ENCODE measurements at regions not wholly inside any gene's neighbourhood (a gene's known extent, or its start where the extent isn't known, plus 50 kb on each side); places are given as distances from the start of the nearest gene placed in this dataset.
"Not testable (repeated sequence)": the region's sequence is repeated elsewhere in the genome, so short reads cannot be mapped to it uniquely, and the experiment has no call there.

GRCh38 chr6:134549854-134550253 is 231.9 kb upstream of the SGK1 start:
- DNase-seq (ENCODE audit: low read depth) = no peak
- TF ChIP-seq CTCF (conservative IDR thresholded peaks at IDR 0.05; ENCODE audit: control insufficient read depth, insufficient read depth, low read depth, low read length) = no peak
- H3K4me3 ChIP-seq (ENCODE audit: control insufficient read depth, low read depth, low read length) = no peak overlapping the region

- TF ChIP-seq CTCF (conservative IDR thresholded peaks at IDR 0.05; ENCODE audit: control insufficient read depth, insufficient read depth, low read depth, low read length) = no peak
- no peak for DNase-seq (ENCODE audit: low read depth)
- no peak overlapping the region for H3K4me3 ChIP-seq (ENCODE audit: control insufficient read depth, low read depth, low read length)
These were observed 229.2 kb upstream of the SGK1 start for GRCh38 chr6:134546962-134547645.

GRCh38 chr6:134544737-134545136 is 226.8 kb upstream of the SGK1 start:
- no peak for DNase-seq (ENCODE audit: low read depth)
- no peak for TF ChIP-seq CTCF (conservative IDR thresholded peaks at IDR 0.05; ENCODE audit: control insufficient read depth, insufficient read depth, low read depth, low read length)
- no peak overlapping the region for H3K4me3 ChIP-seq (ENCODE audit: control insufficient read depth, low read depth, low read length)

- TF ChIP-seq CTCF (conservative IDR thresholded peaks at IDR 0.05; ENCODE audit: control insufficient read depth, insufficient read depth, low read depth, low read length) = no peak
- DNase-seq (ENCODE audit: low read depth) = no peak
- H3K4me3 ChIP-seq (ENCODE audit: control insufficient read depth, low read depth, low read length) = no peak overlapping the region
These were observed 225.2 kb upstream of the SGK1 start for GRCh38 chr6:134543128-134543527.

GRCh38 chr6:134541001-134541400 is 223.1 kb upstream of the SGK1 start:
- no peak for DNase-seq (ENCODE audit: low read depth)

GRCh38 chr6:134539865-134540323 is 222.0 kb upstream of the SGK1 start:
- H3K4me3 ChIP-seq (ENCODE audit: control insufficient read depth, low read depth, low read length) = no peak overlapping the region
- no peak for DNase-seq (ENCODE audit: low read depth)
- no peak for TF ChIP-seq CTCF (conservative IDR thresholded peaks at IDR 0.05; ENCODE audit: control insufficient read depth, insufficient read depth, low read depth, low read length)

More at GRCh38 chr6:134541001-134541400, 223.1 kb upstream of the SGK1 start:
- H3K4me3 ChIP-seq (ENCODE audit: control insufficient read depth, low read depth, low read length) = no peak overlapping the region
- no peak for TF ChIP-seq CTCF (conservative IDR thresholded peaks at IDR 0.05; ENCODE audit: control insufficient read depth, insufficient read depth, low read depth, low read length)

- not testable (repeated sequence) for DNase-seq (ENCODE audit: low read depth); H3K4me3 ChIP-seq (ENCODE audit: control insufficient read depth, low read depth, low read length)
These were observed 219.9 kb upstream of the SGK1 start for GRCh38 chr6:134537765-134538164.

Data from fibroblast of mammary gland (primary cell).